Trophoblast cell (in vitro differentiated cells and primary cell): ENCODE measurements at regions not wholly inside any gene's neighbourhood (a gene's known extent, or its start where the extent isn't known, plus 50 kb on each side); places are given as distances from the start of the nearest gene placed in this dataset.

Source experiments
- DNase-seq, 2 donors: peaks; one replicate each; pipeline ENCODE4 v3.0.0-alpha.2; 2016
- H2AFZ ChIP-seq: 2 replicates; pipeline ENCODE4 v1.6.1; 2013; ENCODE audit warnings: low read length, moderate library complexity, mild to moderate bottlenecking; ENCODE audit not compliant: insufficient read depth, poor library complexity
- H2AK5ac ChIP-seq: 2 replicates; pipeline ENCODE4 v1.6.1; 2013; ENCODE audit warnings: mild to moderate bottlenecking, low read length
- H2BK120ac ChIP-seq: 2 replicates; pipeline ENCODE4 v1.6.1; 2013; ENCODE audit warnings: low read length, mild to moderate bottlenecking, moderate library complexity; ENCODE audit not compliant: insufficient read depth, poor library complexity
- H2BK12ac ChIP-seq: 2 replicates; pipeline ENCODE4 v1.6.1; 2013; ENCODE audit warnings: mild to moderate bottlenecking, low read length, moderate library complexity
- H2BK5ac ChIP-seq: 2 replicates; pipeline ENCODE4 v1.6.1; 2013; ENCODE audit warnings: low read length, low read depth, moderate library complexity, mild to moderate bottlenecking; ENCODE audit not compliant: poor library complexity
- H3K14ac ChIP-seq: 2 replicates; pipeline ENCODE4 v1.6.1; 2013; ENCODE audit warnings: mild to moderate bottlenecking, low read length
- H3K18ac ChIP-seq: 2 replicates; pipeline ENCODE4 v1.6.1; 2013; ENCODE audit warnings: mild to moderate bottlenecking, low read length
- H3K23ac ChIP-seq: 2 replicates; pipeline ENCODE4 v1.6.1; 2013; ENCODE audit warnings: low read length
- H3K27ac ChIP-seq: 2 replicates; pipeline ENCODE4 v1.5.1; 2013; ENCODE audit warnings: low read depth, mild to moderate bottlenecking, inconsistent platforms, low read length, moderate library complexity
- H3K27me3 ChIP-seq: 2 replicates; pipeline ENCODE4 v1.6.1; 2013; ENCODE audit warnings: inconsistent platforms, mild to moderate bottlenecking, low read length, moderate library complexity; ENCODE audit not compliant: insufficient read depth
- H3K36me3 ChIP-seq, 2 experiments: 1 replicate in 1 of 2; 2 replicates in 1 of 2; pipeline ENCODE4 v1.6.1; 2013; ENCODE audit warnings: low read length in 2 of 2, mild to moderate bottlenecking in 2 of 2, moderate library complexity in 1 of 2; ENCODE audit not compliant: insufficient read depth in 2 of 2, control insufficient read depth in 1 of 2
- H3K4ac ChIP-seq: 2 replicates; pipeline ENCODE4 v1.6.1; 2013; ENCODE audit warnings: low read depth, mild to moderate bottlenecking, low read length, moderate library complexity
- H3K4me1 ChIP-seq, 2 experiments: 1 replicate in 1 of 2; 2 replicates in 1 of 2; pipeline ENCODE4 v1.6.1; 2013; ENCODE audit warnings: low read length in 2 of 2, mild to moderate bottlenecking in 2 of 2, moderate library complexity in 1 of 2; ENCODE audit not compliant: insufficient read depth in 2 of 2, control insufficient read depth in 1 of 2
- H3K4me2 ChIP-seq: 2 replicates; pipeline ENCODE4 v1.6.1; 2013; ENCODE audit warnings: inconsistent platforms, mild to moderate bottlenecking, low read length, moderate library complexity
- H3K4me3 ChIP-seq: 2 replicates; pipeline ENCODE4 v1.5.1; 2013; ENCODE audit warnings: mild to moderate bottlenecking, low read depth, low read length, inconsistent platforms
- H3K79me1 ChIP-seq: one replicate; pipeline ENCODE4 v1.6.1; 2013; ENCODE audit warnings: low read length
- H3K79me2 ChIP-seq: 2 replicates; pipeline ENCODE4 v1.6.1; 2013; ENCODE audit warnings: low read length, mild to moderate bottlenecking; ENCODE audit not compliant: control insufficient read depth, insufficient read depth, poor library complexity
- H3K9ac ChIP-seq: 2 replicates; pipeline ENCODE4 v1.6.1; 2013; ENCODE audit warnings: mild to moderate bottlenecking, low read length
- H3K9me3 ChIP-seq: 2 replicates; pipeline ENCODE4 v1.6.1; 2013; ENCODE audit warnings: low read depth, mild to moderate bottlenecking, control low read depth, inconsistent platforms, low read length; ENCODE audit not compliant: insufficient read depth
- H4K12ac ChIP-seq: 2 replicates; pipeline ENCODE4 v1.6.1; 2013; ENCODE audit warnings: low read depth, mild to moderate bottlenecking, low read length, moderate library complexity
- H4K8ac ChIP-seq: 2 replicates; pipeline ENCODE4 v1.6.1; 2013; ENCODE audit warnings: low read depth, mild to moderate bottlenecking, low read length, moderate library complexity
- H4K91ac ChIP-seq: one replicate; pipeline ENCODE4 v1.6.1; 2013; ENCODE audit warnings: low read depth, mild to moderate bottlenecking, low read length, moderate library complexity
- whole genome bisulfite sequencing: extraction: QIAGEN DNeasy Blood & Tissue Kit; methylation state at CpG from one replicate; pipeline ENCODE4 v1.1.7; 2013; ENCODE audit warnings: missing lambda C conversion rate; ENCODE audit not compliant: insufficient read length, insufficient coverage; ENCODE audit errors: extremely low coverage; 5-methylcytosine and 5-hydroxymethylcytosine counted together

- no peak overlapping the region for H3K18ac ChIP-seq
- H3K4me2 ChIP-seq, result no peak overlapping the region
- no peak overlapping the region for H3K14ac ChIP-seq
- H3K4ac ChIP-seq, result no peak overlapping the region
- H3K27ac ChIP-seq, result no peak overlapping the region
- H3K36me3 ChIP-seq, result no peaks in the 10 kb centered on the region
- H3K79me2 ChIP-seq, result no peaks in the 10 kb centered on the region
- H2BK12ac ChIP-seq, result no peak overlapping the region
- no peak overlapping the region for H2BK5ac ChIP-seq
- H3K9ac ChIP-seq, result no peak overlapping the region
- H4K8ac ChIP-seq, result no peak overlapping the region
- no peak overlapping the region for H4K12ac ChIP-seq
- H3K9me3 ChIP-seq, result no peaks in the 10 kb centered on the region
- no peak overlapping the region for H2AK5ac ChIP-seq
- no peak overlapping the region for H2AFZ ChIP-seq
- H4K91ac ChIP-seq, result no peak overlapping the region
- no peaks in the 10 kb centered on the region for H3K4me1 ChIP-seq
- no CpG with 5 or more reads among the region's 4 CpGs for WGBS
- no peak overlapping the region for H2BK120ac ChIP-seq
- no peaks in the 10 kb centered on the region for H3K79me1 ChIP-seq
- no peak overlapping the region for H3K23ac ChIP-seq
- no peaks in the 10 kb centered on the region for H3K27me3 ChIP-seq
- H3K4me3 ChIP-seq, result no peak overlapping the region
- DNase-seq, result no peak
Observed at GRCh38 chr18:76075777-76076176, 419.3 kb downstream of the ZNF516 start.

GRCh38 chr18:76064998-76065397 lies 430.0 kb downstream of the ZNF516 start:
- Histone ChIP-seq H3K4me1 (peaks cover 0 to 4% of the 10 kb centered on the region in 2 experiments), H3K79me1 (no peaks in the 10 kb centered on the region), H3K9me3 (no peaks in the 10 kb centered on the region), H2AFZ (no peak overlapping the region), H3K14ac (no peak overlapping the region), H2AK5ac (no peak overlapping the region), H3K79me2 (no peaks in the 10 kb centered on the region), H3K4me3 (no peak overlapping the region), H3K18ac (no peak overlapping the region), H3K9ac (no peak overlapping the region), H4K12ac (no peak overlapping the region), H4K8ac (no peak overlapping the region), H3K27ac (no peak overlapping the region), H3K4me2 (no peak overlapping the region), H2BK120ac (no peak overlapping the region), H3K27me3 (no peaks in the 10 kb centered on the region), H2BK5ac (no peak overlapping the region), H2BK12ac (no peak overlapping the region), H4K91ac (no peak overlapping the region), H3K4ac (no peak overlapping the region), H3K23ac (no peak overlapping the region), H3K36me3 (no peaks in the 10 kb centered on the region)
- WGBS, result no CpG with 5 or more reads among the region's 6 CpGs
- DNase-seq, result no peak

- no peak overlapping the region for H3K27ac ChIP-seq
- WGBS, result no CpG with 5 or more reads among the region's 10 CpGs
Observed at GRCh38 chr18:76058146-76058545, 436.9 kb downstream of the ZNF516 start.

GRCh38 chr18:76057386-76057785 lies 437.7 kb downstream of the ZNF516 start:
- H3K27ac ChIP-seq, result no peak overlapping the region
- no peaks in the 10 kb centered on the region for H3K9me3 ChIP-seq
- no peak overlapping the region for H2AFZ ChIP-seq
- no peak overlapping the region for H3K4me2 ChIP-seq
- no peaks in the 10 kb centered on the region for H3K27me3 ChIP-seq
- no peak overlapping the region for H3K4ac ChIP-seq
- H3K18ac ChIP-seq, result no peak overlapping the region
- no peaks in the 10 kb centered on the region for H3K36me3 ChIP-seq
- no peak overlapping the region for H2BK120ac ChIP-seq
- H3K4me3 ChIP-seq, result no peak overlapping the region
- H2BK12ac ChIP-seq, result no peak overlapping the region
- H3K79me2 ChIP-seq, result no peaks in the 10 kb centered on the region
- H3K23ac ChIP-seq, result no peak overlapping the region
- no peak overlapping the region for H3K9ac ChIP-seq
- no peak overlapping the region for H4K8ac ChIP-seq
- no peaks in the 10 kb centered on the region for H3K4me1 ChIP-seq
- H3K14ac ChIP-seq, result no peak overlapping the region
- WGBS, result no CpG with 5 or more reads among the region's 16 CpGs
- no peaks in the 10 kb centered on the region for H3K79me1 ChIP-seq
- no peak overlapping the region for H2AK5ac ChIP-seq
- DNase-seq, result no peak
- no peak overlapping the region for H2BK5ac ChIP-seq
- no peak overlapping the region for H4K12ac ChIP-seq
- no peak overlapping the region for H4K91ac ChIP-seq

More at GRCh38 chr18:76058146-76058545, 436.9 kb downstream of the ZNF516 start:
- Histone ChIP-seq H2BK120ac (no peak overlapping the region), H3K4me2 (no peak overlapping the region), H3K79me1 (no peaks in the 10 kb centered on the region), H3K18ac (no peak overlapping the region), H2BK5ac (no peak overlapping the region), H4K91ac (no peak overlapping the region), H3K4me3 (no peak overlapping the region), H3K14ac (no peak overlapping the region), H4K8ac (no peak overlapping the region), H3K9me3 (no peaks in the 10 kb centered on the region), H4K12ac (no peak overlapping the region), H3K9ac (no peak overlapping the region), H2BK12ac (no peak overlapping the region), H3K4me1 (no peaks in the 10 kb centered on the region), H3K27me3 (no peaks in the 10 kb centered on the region), H3K23ac (no peak overlapping the region), H3K4ac (no peak overlapping the region), H2AFZ (no peak overlapping the region), H3K79me2 (no peaks in the 10 kb centered on the region), H3K36me3 (no peaks in the 10 kb centered on the region), H2AK5ac (no peak overlapping the region)
- no peak for DNase-seq
